ENCODE measurements at regions not wholly inside any gene's neighbourhood (a gene's known extent, or its start where the extent isn't known, plus 50 kb on each side); places are given as distances from the start of the nearest gene placed in this dataset.

DNA sequence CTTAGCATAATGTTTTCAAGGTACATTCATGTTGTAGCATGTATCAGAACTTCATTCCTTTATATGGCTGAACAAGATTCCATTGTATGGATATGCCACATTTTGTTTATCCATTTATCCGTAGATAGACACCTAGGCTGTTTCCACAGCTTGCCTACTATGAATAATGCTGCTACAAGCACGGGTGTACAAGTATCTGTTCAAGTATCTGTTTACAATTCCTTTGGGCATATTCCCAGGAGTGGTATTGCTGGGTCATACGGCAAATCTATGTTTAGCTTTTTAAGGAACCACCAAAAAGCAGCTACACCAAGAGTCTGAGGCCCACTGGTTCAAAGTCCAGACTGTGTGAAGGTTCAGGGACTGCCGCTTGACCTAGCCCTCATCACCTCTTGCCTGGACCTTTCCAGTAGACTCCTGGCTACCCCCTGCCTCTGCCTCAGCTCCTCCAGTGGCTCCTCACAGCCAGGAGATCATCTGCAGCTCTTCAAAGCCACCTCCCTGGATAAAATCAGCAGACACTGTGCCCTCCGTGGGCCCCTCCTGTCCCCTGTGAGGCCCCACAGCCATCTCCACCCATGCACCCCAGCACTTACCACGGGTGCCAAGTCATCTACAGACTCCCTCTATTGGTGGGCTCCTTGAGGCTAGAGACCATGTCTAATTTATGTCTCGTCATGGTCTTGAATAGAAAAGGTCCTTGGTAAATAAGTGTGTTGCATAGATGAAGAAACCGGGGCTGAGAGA is 160.3 kb downstream of the MN1 start:
- no peaks in the 10 kb centered on the region for H3K4me1 ChIP-seq
- intact Hi-C loops (cut with DNase I), result no loop called here
- H3K4me3 ChIP-seq, result no peak overlapping the region
- TF ChIP-seq, protein P1, sequence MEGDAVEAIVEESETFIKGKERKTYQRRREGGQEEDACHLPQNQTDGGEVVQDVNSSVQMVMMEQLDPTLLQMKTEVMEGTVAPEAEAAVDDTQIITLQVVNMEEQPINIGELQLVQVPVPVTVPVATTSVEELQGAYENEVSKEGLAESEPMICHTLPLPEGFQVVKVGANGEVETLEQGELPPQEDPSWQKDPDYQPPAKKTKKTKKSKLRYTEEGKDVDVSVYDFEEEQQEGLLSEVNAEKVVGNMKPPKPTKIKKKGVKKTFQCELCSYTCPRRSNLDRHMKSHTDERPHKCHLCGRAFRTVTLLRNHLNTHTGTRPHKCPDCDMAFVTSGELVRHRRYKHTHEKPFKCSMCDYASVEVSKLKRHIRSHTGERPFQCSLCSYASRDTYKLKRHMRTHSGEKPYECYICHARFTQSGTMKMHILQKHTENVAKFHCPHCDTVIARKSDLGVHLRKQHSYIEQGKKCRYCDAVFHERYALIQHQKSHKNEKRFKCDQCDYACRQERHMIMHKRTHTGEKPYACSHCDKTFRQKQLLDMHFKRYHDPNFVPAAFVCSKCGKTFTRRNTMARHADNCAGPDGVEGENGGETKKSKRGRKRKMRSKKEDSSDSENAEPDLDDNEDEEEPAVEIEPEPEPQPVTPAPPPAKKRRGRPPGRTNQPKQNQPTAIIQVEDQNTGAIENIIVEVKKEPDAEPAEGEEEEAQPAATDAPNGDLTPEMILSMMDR (IDR thresholded peaks at IDR 0.05), result no peak
- H3K27ac ChIP-seq, result no peak overlapping the region
- no peaks in the 10 kb centered on the region for H3K36me3 ChIP-seq
- no peaks in the 10 kb centered on the region for H3K27me3 ChIP-seq
- DNase-seq, result no peak
- no peaks in the 10 kb centered on the region for H3K9me3 ChIP-seq
- no peak for ATAC-seq

DNA sequence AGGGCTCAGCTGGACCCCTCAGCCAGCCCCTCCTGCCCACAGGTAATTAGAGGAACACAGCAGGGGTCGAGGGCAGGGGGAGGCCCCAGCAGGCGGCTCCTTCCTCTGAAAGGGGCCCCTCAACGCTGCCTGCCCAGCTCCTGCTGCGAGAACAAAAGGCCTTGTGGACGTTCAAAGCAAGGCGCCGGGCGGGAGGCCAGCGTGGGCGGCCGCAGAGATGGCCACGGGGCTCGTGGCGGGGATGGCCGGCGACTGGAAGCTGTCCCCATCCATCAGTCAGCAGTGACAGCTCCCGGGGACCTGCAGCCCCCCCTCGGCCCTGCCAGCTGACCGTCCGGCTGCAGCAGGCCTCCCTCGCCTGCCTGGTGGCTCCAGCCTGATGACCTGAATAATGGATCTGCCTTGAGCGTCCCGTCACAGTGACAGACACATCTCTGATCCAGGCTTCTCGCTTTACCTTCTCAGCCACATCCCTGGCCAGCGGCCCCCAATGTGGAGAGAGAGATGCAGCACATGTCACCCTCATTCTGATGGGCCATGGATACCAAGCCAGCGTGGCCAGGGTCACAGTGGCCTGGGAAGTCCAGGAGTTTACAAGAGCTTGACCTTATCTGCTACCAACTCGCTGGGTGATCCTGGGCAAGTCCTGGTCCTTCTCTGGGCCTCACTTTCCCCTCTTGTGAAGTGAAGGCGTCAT is 159.3 kb downstream of the MN1 start:
- intact Hi-C loops (cut with DNase I), result no loop called here
- DNase-seq, result no peak
- Histone ChIP-seq H3K4me3 (no peak overlapping the region), H3K36me3 (no peaks in the 10 kb centered on the region), H3K9me3 (no peaks in the 10 kb centered on the region), H3K4me1 (no peaks in the 10 kb centered on the region), H3K27ac (no peak overlapping the region), H3K27me3 (no peaks in the 10 kb centered on the region)
- TF ChIP-seq, protein P1 (IDR thresholded peaks at IDR 0.05), result no peak
- no peak for ATAC-seq

DNA sequence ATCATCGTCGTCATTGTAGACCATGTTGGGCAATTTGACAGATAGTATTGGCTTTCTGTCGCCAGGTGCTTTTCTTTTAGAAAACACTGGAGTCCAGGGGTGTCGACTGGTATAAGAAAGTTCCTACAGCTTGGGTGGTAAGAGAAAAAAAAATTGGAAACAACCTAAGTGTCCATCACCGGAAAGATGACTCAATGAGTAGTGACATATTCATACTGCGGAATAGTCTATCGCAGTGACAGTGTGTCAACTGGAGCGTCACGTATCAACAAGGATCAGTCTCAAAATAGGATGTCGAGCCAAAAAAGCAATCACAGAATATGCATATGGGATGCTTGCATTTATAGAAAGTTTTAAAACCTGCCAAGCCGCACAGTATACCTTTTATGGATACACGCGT is 157.6 kb downstream of the MN1 start:
- H3K9me3 ChIP-seq, result no peaks in the 10 kb centered on the region
- H3K27me3 ChIP-seq, result no peaks in the 10 kb centered on the region
- H3K4me1 ChIP-seq, result no peaks in the 10 kb centered on the region
- TF ChIP-seq, protein P1 (IDR thresholded peaks at IDR 0.05), result no peak
- no peaks in the 10 kb centered on the region for H3K36me3 ChIP-seq
- DNase-seq (no peak), ATAC-seq (no peak)
- no peak overlapping the region for H3K27ac ChIP-seq
- intact Hi-C loops (cut with DNase I), result no loop called here
- H3K4me3 ChIP-seq, result no peak overlapping the region

DNA sequence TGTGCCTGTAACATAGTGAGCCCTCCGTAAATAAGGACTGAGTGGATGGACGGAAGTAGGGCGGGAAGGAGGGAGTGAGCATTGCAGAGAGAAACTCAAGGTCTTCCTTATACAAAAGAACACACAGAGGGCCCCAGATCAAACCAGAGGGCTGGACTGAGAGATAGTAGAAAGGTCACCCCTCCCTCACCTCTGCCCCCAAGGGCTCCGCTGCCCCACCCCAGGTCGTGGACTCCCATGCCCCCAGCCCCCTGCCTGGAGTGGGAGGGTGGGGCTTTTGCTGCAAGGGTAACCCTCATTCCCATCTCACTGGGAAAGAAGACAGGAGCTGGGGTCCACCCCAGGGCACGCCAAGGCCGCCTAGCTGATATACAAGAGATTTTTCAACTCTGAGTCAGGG is 157.0 kb downstream of the MN1 start:
- DNase-seq, result no peak
- Histone ChIP-seq H3K4me1 (no peaks in the 10 kb centered on the region), H3K4me3 (no peak overlapping the region), H3K27ac (no peak overlapping the region), H3K27me3 (no peaks in the 10 kb centered on the region), H3K36me3 (no peaks in the 10 kb centered on the region), H3K9me3 (no peaks in the 10 kb centered on the region)
- ATAC-seq, result no peak
- TF ChIP-seq, protein P1 (IDR thresholded peaks at IDR 0.05), result no peak
- intact Hi-C loops (cut with DNase I), result no loop called here

DNA sequence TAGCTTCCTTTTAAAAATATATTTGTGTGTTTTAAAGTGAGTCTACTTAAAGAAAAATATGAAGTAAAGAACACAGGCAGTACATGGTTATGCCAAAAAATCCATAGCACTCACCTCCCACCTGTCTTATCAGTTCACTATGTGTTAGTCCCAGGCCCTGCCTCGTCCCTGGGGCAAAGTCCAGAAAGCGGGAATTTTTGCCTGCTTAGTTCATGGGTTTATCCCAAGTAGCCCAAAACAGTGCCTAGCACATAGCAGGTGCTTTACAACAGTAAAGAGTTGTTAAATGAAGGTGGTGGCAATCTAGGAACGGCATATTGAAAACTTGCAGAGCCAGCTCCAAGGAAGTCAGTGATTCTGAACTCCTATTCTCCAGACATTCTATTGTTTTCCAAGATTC is 154.0 kb downstream of the MN1 start:
- Histone ChIP-seq H3K4me3 (no peak overlapping the region), H3K27me3 (no peaks in the 10 kb centered on the region), H3K27ac (no peak overlapping the region), H3K4me1 (no peaks in the 10 kb centered on the region), H3K9me3 (no peaks in the 10 kb centered on the region), H3K36me3 (no peaks in the 10 kb centered on the region)
- TF ChIP-seq, protein P1 (IDR thresholded peaks at IDR 0.05), result no peak
- no peak for DNase-seq
- ATAC-seq, result no peak
- intact Hi-C loops (cut with DNase I), result no loop called here
